Vagina (tissue), 2 donors: ENCODE measurements at regions not wholly inside any gene's neighbourhood (a gene's known extent, or its start where the extent isn't known, plus 50 kb on each side); places are given as distances from the start of the nearest gene placed in this dataset.
"Not testable (repeated sequence)": the region's sequence is repeated elsewhere in the genome, so short reads cannot be mapped to it uniquely, and the experiment has no call there.

ENCODE experiments used
- DNase-seq, 2 donors: peaks; one replicate each; pipeline ENCODE4 v3.0.0-alpha.2; 2017; ENCODE audit errors: extremely low spot score in 2 of 2
- H3K27ac ChIP-seq: fragments of 200-600 bp; sonication (generic); one replicate; pipeline ENCODE4 v1.5.1; 2019
- H3K27me3 ChIP-seq: fragments of 200-600 bp; sonication (generic); one replicate; pipeline ENCODE4 v1.5.1; 2019
- H3K36me3 ChIP-seq, 2 donors: fragments of 200-600 bp; sonication (generic); one replicate each; pipeline ENCODE4 v1.5.1; 2017 to 2019
- H3K4me1 ChIP-seq: fragments of 200-600 bp; sonication (generic); one replicate; pipeline ENCODE4 v1.5.1; 2019
- H3K4me3 ChIP-seq, 2 donors: fragments of 200-600 bp; sonication (generic); 1 replicate in 1 of 2; 2 replicates in 1 of 2; pipeline ENCODE4 v1.5.1; 2016 to 2019
- H3K9me3 ChIP-seq: fragments of 200-600 bp; sonication (generic); one replicate; pipeline ENCODE4 v1.5.1; 2019
- POLR2A ChIP-seq, 2 donors: fragments of 450-650 bp; IDR thresholded peaks; one replicate each; pipeline ENCODE4 v1.6.1; 2017; ENCODE audit warnings: antibody characterized with exemption in 2 of 2, mild to moderate bottlenecking in 2 of 2, moderate library complexity in 2 of 2
- POLR2AphosphoS5 ChIP-seq, 2 donors: sonication (generic); formaldehyde crosslinking; IDR thresholded peaks; one replicate each; pipeline ENCODE4 v1.9.0; 2017; ENCODE audit warnings: antibody characterized with exemption in 2 of 2, mild to moderate bottlenecking in 2 of 2, low read depth in 1 of 2; ENCODE audit not compliant: insufficient read depth in 1 of 2
- intact Hi-C: fragments of 100-400 bp; cut with DNase I; formaldehyde crosslinking; loops from one replicate; pipeline ENCODE4 v1.15.1; 2023
- TF ChIP-seq, protein P1 (sequence below), 3 experiments: fragments of 450-650 bp in 2 of 3; fragments of 200-600 bp in 1 of 3; sonication (generic) in 1 of 3; IDR thresholded peaks; one replicate each; pipeline ENCODE4 v1.5.1; 2017 to 2019; ENCODE audit warnings: antibody characterized with exemption in 3 of 3, mild to moderate bottlenecking in 2 of 3, moderate library complexity in 2 of 3

DNA sequence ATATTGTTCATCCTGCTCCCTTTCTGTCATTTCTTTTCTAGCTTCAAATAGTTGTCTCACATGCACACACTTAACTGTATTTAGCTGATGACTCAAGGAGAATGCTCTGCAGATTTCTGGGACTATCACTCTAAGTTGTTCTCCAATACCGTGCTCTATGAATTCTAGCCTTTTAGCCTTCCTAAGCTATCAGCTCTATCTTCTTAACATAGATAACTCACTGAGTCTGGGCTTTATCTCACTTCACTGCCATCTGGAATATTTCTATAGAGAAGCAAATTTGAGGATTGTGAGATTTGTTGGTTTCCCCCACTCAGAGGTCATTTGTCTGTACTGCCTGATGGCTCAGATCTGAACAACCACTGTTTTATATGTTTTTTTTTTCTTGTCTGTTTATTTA is 369.7 kb downstream of the TUSC1 start:
- Histone ChIP-seq H3K36me3 (no peaks in the 10 kb centered on the region), H3K9me3 (no peaks in the 10 kb centered on the region), H3K27me3 (no peaks in the 10 kb centered on the region), H3K27ac (no peak overlapping the region), H3K4me3 (no peak overlapping the region), H3K4me1 (no peaks in the 10 kb centered on the region)
- intact Hi-C loops = no loop called here
- no peak for DNase-seq
- TF ChIP-seq POLR2A (IDR thresholded peaks at IDR 0.05) = no peak
- TF ChIP-seq, protein P1, sequence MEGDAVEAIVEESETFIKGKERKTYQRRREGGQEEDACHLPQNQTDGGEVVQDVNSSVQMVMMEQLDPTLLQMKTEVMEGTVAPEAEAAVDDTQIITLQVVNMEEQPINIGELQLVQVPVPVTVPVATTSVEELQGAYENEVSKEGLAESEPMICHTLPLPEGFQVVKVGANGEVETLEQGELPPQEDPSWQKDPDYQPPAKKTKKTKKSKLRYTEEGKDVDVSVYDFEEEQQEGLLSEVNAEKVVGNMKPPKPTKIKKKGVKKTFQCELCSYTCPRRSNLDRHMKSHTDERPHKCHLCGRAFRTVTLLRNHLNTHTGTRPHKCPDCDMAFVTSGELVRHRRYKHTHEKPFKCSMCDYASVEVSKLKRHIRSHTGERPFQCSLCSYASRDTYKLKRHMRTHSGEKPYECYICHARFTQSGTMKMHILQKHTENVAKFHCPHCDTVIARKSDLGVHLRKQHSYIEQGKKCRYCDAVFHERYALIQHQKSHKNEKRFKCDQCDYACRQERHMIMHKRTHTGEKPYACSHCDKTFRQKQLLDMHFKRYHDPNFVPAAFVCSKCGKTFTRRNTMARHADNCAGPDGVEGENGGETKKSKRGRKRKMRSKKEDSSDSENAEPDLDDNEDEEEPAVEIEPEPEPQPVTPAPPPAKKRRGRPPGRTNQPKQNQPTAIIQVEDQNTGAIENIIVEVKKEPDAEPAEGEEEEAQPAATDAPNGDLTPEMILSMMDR (IDR thresholded peaks at IDR 0.05) = no peak
- TF ChIP-seq POLR2AphosphoS5 (IDR thresholded peaks at IDR 0.05; ENCODE audit: insufficient read depth in 1 of 2, low read depth in 1 of 2) = no peak

DNA sequence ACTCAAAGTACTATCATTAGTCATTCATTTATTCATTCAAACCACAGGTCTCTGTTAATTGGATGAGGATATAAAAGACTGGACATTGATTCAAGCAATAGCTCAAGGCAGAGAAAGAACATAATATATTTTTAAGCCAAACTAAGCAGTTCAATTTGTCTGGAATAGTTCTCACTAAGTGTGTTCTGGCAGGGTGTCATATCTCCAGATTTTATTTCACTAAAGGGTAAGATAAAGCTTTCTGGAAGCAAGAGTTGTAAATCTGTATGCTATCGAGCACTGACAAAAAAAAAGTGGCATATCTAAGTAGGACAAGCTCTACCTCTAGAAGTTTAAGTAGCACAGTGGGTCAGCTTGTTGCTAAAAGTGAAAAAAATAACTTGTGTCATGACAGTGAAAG is 375.6 kb downstream of the TUSC1 start:
- intact Hi-C loops = no loop called here
- Histone ChIP-seq H3K27me3 (no peaks in the 10 kb centered on the region), H3K9me3 (no peaks in the 10 kb centered on the region), H3K4me1 (no peaks in the 10 kb centered on the region), H3K27ac (no peak overlapping the region), H3K4me3 (no peak overlapping the region), H3K36me3 (no peaks in the 10 kb centered on the region)
- TF ChIP-seq POLR2A (IDR thresholded peaks at IDR 0.05) = no peak
- TF ChIP-seq, protein P1 (IDR thresholded peaks at IDR 0.05) = no peak
- TF ChIP-seq POLR2AphosphoS5 (IDR thresholded peaks at IDR 0.05; ENCODE audit: insufficient read depth in 1 of 2, low read depth in 1 of 2) = no peak
- DNase-seq = no peak

GRCh38 chr9:25288195-25288594 is 390.0 kb downstream of the TUSC1 start:
- DNase-seq, H3K4me1 ChIP-seq, H3K36me3 ChIP-seq, H3K9me3 ChIP-seq, H3K27me3 ChIP-seq, H3K4me3 ChIP-seq, intact Hi-C loops, H3K27ac ChIP-seq: not testable (repeated sequence)

GRCh38 chr9:25284365-25284764 is 393.9 kb downstream of the TUSC1 start:
- TF ChIP-seq POLR2AphosphoS5 (IDR thresholded peaks at IDR 0.05; ENCODE audit: insufficient read depth in 1 of 2, low read depth in 1 of 2) = no peak
- no peak for TF ChIP-seq POLR2A (IDR thresholded peaks at IDR 0.05)
- TF ChIP-seq, protein P1 (IDR thresholded peaks at IDR 0.05) = no peak
- no peak for DNase-seq
- Histone ChIP-seq H3K36me3 (no peaks in the 10 kb centered on the region), H3K4me3 (no peak overlapping the region), H3K27ac (no peak overlapping the region), H3K9me3 (no peaks in the 10 kb centered on the region), H3K4me1 (no peaks in the 10 kb centered on the region), H3K27me3 (no peaks in the 10 kb centered on the region)
- intact Hi-C loops = no loop called here

DNA sequence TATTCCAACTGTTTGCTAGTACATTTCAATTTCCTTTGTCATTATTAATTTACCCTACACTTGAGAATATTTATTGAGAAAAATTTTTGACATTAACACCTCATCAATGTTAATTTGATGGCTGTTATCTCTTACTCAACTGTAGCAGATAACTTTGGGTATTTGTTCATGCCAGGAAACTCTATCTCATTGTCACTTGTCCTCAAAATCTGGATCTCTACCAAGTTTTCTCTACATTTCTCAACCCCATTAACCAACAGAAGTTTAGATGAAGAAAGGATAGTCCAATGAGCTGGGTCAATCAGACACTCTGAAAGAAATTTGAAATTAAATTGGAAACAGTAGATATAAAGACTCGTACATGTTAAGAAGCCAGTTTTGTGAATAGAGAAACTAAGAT is 395.3 kb downstream of the TUSC1 start:
- H3K36me3 ChIP-seq = no peaks in the 10 kb centered on the region
- TF ChIP-seq POLR2A (IDR thresholded peaks at IDR 0.05) = no peak
- TF ChIP-seq, protein P1 (IDR thresholded peaks at IDR 0.05) = no peak
- TF ChIP-seq POLR2AphosphoS5 (IDR thresholded peaks at IDR 0.05; ENCODE audit: insufficient read depth in 1 of 2, low read depth in 1 of 2) = no peak
- intact Hi-C loops = no loop called here
- no peak overlapping the region for H3K27ac ChIP-seq
- DNase-seq = no peak
- H3K4me3 ChIP-seq = no peak overlapping the region
- no peaks in the 10 kb centered on the region for H3K27me3 ChIP-seq
- no peaks in the 10 kb centered on the region for H3K4me1 ChIP-seq
- H3K9me3 ChIP-seq = no peaks in the 10 kb centered on the region

GRCh38 chr9:25261445-25261844 is 416.8 kb downstream of the TUSC1 start:
- no peak for DNase-seq
- H3K4me3 ChIP-seq = no peak overlapping the region
- intact Hi-C loops = no loop called here
- TF ChIP-seq POLR2AphosphoS5 (IDR thresholded peaks at IDR 0.05; ENCODE audit: insufficient read depth in 1 of 2, low read depth in 1 of 2) = no peak
- TF ChIP-seq, protein P1 (IDR thresholded peaks at IDR 0.05) = no peak
- H3K9me3 ChIP-seq = no peaks in the 10 kb centered on the region
- no peak overlapping the region for H3K27ac ChIP-seq
- H3K36me3 ChIP-seq = no peaks in the 10 kb centered on the region
- H3K4me1 ChIP-seq = no peaks in the 10 kb centered on the region
- H3K27me3 ChIP-seq = no peaks in the 10 kb centered on the region
